B cell (primary cell): ENCODE measurements at regions not wholly inside any gene's neighbourhood (a gene's known extent, or its start where the extent isn't known, plus 50 kb on each side); places are given as distances from the start of the nearest gene placed in this dataset.

ENCODE experiments used
- ATAC-seq: fragments of 200-7000 bp; cut with Tn5 transposase; one replicate; pipeline ENCODE4 v1.10.0; 2021; ENCODE audit warnings: low read depth, mild to moderate bottlenecking, moderate number of reproducible peaks, moderate library complexity
- CTCF ChIA-PET: fragments of 350-600 bp; sonication (Branson Sonifier 250); formaldehyde crosslinking; loops from one replicate; lab custom pipeline; 2021; ENCODE audit warnings: antibody characterized with exemption, inconsistent platforms; lab: Charles Lee
- POLR2A ChIA-PET: fragments of 350-600 bp; sonication (Branson Sonifier 250); formaldehyde crosslinking; loops from one replicate; lab custom pipeline; 2021; ENCODE audit warnings: antibody characterized with exemption; lab: Charles Lee
- DNase-seq: peaks from one replicate; pipeline ENCODE4 v3.0.0; 2013
- H2AFZ ChIP-seq: 2 replicates; pipeline ENCODE4 v1.6.1; 2012; ENCODE audit warnings: mild to moderate bottlenecking, low read depth, low read length; ENCODE audit not compliant: insufficient read depth, poor library complexity, severe bottlenecking
- H3K27ac ChIP-seq, 2 donors: 1 replicate in 1 of 2; 2 replicates in 1 of 2; pipeline ENCODE4 v1.5.1; 2012 to 2013; ENCODE audit warnings: low read length in 2 of 2, mild to moderate bottlenecking in 2 of 2, moderate library complexity in 1 of 2
- H3K27me3 ChIP-seq, 4 experiments: fragments of 200-600 bp in 1 of 4; sonication (generic) in 1 of 4; replicated peaks in 1 of 4; 1 replicate in 2 of 4; 2 replicates in 2 of 4; pipeline versions ENCODE4 v1.6.1 to v1.7.0; 2013 to 2016; ENCODE audit warnings: low read length in 3 of 4, mild to moderate bottlenecking in 2 of 4, mixed read lengths in 1 of 4, moderate library complexity in 1 of 4; ENCODE audit not compliant: insufficient read depth in 4 of 4, control insufficient read depth in 3 of 4; ENCODE audit errors: control extremely low read depth in 1 of 4
- H3K36me3 ChIP-seq, 2 experiments: replicated peaks in 1 of 2; 1 replicate in 1 of 2; 2 replicates in 1 of 2; pipeline versions ENCODE4 v1.6.1 to v1.7.1; 2013; ENCODE audit warnings: low read length in 1 of 2; ENCODE audit not compliant: insufficient read depth in 2 of 2, control insufficient read depth in 1 of 2; ENCODE audit errors: control extremely low read depth in 1 of 2, extremely low read depth in 1 of 2
- H3K4me1 ChIP-seq, 2 donors: fragments of 200-600 bp in 1 of 2; sonication (generic) in 1 of 2; 1 replicate in 1 of 2; 2 replicates in 1 of 2; pipeline versions ENCODE4 v1.5.1 to v1.6.1; 2013 to 2017; ENCODE audit warnings: low read length in 2 of 2; ENCODE audit not compliant: control insufficient read depth in 2 of 2, insufficient read depth in 2 of 2
- H3K4me2 ChIP-seq: replicated peaks from 2 replicates; pipeline ENCODE3; 2012; ENCODE audit warnings: mild to moderate bottlenecking, low read depth, low read length; ENCODE audit not compliant: poor library complexity, severe bottlenecking
- H3K4me3 ChIP-seq, 5 experiments: fragments of 200-600 bp in 1 of 5; sonication (generic) in 1 of 5; 1 replicate in 3 of 5; 2 replicates in 2 of 5; pipeline versions ENCODE4 v1.5.1 to v1.7.0; 2011 to 2016; ENCODE audit warnings: low read length in 4 of 5, mild to moderate bottlenecking in 4 of 5, low read depth in 2 of 5, control low read depth in 1 of 5, moderate library complexity in 1 of 5; ENCODE audit not compliant: insufficient read depth in 1 of 5; ENCODE audit errors: control extremely low read depth in 1 of 5, extremely low read depth in 1 of 5
- H3K79me2 ChIP-seq: fragments of 200-600 bp; sonication (generic); one replicate; pipeline ENCODE4 v1.6.0; 2016; ENCODE audit warnings: low read length; ENCODE audit not compliant: control insufficient read depth, insufficient read depth
- H3K9ac ChIP-seq: fragments of 200-600 bp; sonication (generic); 2 replicates; pipeline ENCODE4 v1.6.1; 2017; ENCODE audit warnings: mild to moderate bottlenecking, low read length, moderate library complexity
- H3K9me3 ChIP-seq, 3 donors: one replicate each; pipeline versions ENCODE4 v1.6.1 to v1.7.1; 2013; ENCODE audit warnings: low read length in 2 of 3; ENCODE audit not compliant: control insufficient read depth in 2 of 3, insufficient read depth in 1 of 3; ENCODE audit errors: control extremely low read depth in 1 of 3
- H4K20me1 ChIP-seq: 2 replicates; pipeline ENCODE4 v1.6.0; 2012; ENCODE audit warnings: mild to moderate bottlenecking, low read length; ENCODE audit not compliant: insufficient read depth, control insufficient read depth, poor library complexity, severe bottlenecking
- H3K27ac Mint-ChIP-seq: one replicate; pipeline ENCODE4 v1.8.0; 2021; ENCODE audit warnings: mixed read lengths
- H3K27me3 Mint-ChIP-seq: one replicate; pipeline ENCODE4 v1.8.0; 2021; ENCODE audit warnings: mixed read lengths
- H3K4me1 Mint-ChIP-seq: one replicate; pipeline ENCODE4 v1.8.0; 2021; ENCODE audit warnings: mixed read lengths
- H3K4me3 Mint-ChIP-seq: one replicate; pipeline ENCODE4 v1.8.0; 2021; ENCODE audit warnings: mixed read lengths
- H3K9me3 Mint-ChIP-seq: one replicate; pipeline ENCODE4 v1.8.0; 2022; ENCODE audit warnings: mixed read lengths; ENCODE audit not compliant: insufficient read depth
- CTCF ChIP-seq: fragments of 200-600 bp; IDR thresholded peaks from one replicate; pipeline ENCODE4 v1.8.0; 2022; ENCODE audit warnings: antibody characterized with exemption, mild to moderate bottlenecking
- EZH2 ChIP-seq: IDR thresholded peaks from 2 replicates; pipeline ENCODE4 v1.6.1; 2012; ENCODE audit warnings: borderline replicate concordance, low read depth, mild to moderate bottlenecking, moderate library complexity, low read length; ENCODE audit not compliant: insufficient read depth, poor library complexity, severe bottlenecking
- WGBS: methylation state at CpG from one replicate; pipeline ENCODE4 v1.1.5; 2013; ENCODE audit warnings: missing lambda C conversion rate; ENCODE audit not compliant: insufficient coverage; 5-methylcytosine and 5-hydroxymethylcytosine counted together
- intact Hi-C: fragments of 100-400 bp; cut with micrococcal nuclease; formaldehyde crosslinking; loops from one replicate; pipeline ENCODE4 v1.10.0; 2022

- Histone ChIP-seq H3K36me3 (no peaks in the 10 kb centered on the region), H3K9ac (no peak overlapping the region), H3K27ac (no peak overlapping the region), H2AFZ (no peak overlapping the region), H3K4me3 (no peak overlapping the region), H4K20me1 (no peaks in the 10 kb centered on the region), H3K4me1 (no peaks in the 10 kb centered on the region), H3K4me2 (no peak overlapping the region), H3K79me2 (no peaks in the 10 kb centered on the region), H3K27me3 (no peaks in the 10 kb centered on the region), H3K9me3 (peaks cover 0 to 2% (median 0%) of the 10 kb centered on the region in 3 donors)
- Mint-ChIP-seq H3K27me3 (no peaks in the 10 kb centered on the region), H3K4me3 (no peak overlapping the region), H3K9me3 (peaks cover 5% of the 10 kb centered on the region), H3K4me1 (no peaks in the 10 kb centered on the region), H3K27ac (no peak overlapping the region)
- TF ChIP-seq CTCF = no peak
- no peak for TF ChIP-seq EZH2
- ChIA-PET POLR2A (no interaction called here), CTCF (no interaction called here)
- WGBS = 100% methylated on average over 1 of the region's 1 CpG
- DNase-seq (no peak), ATAC-seq (no peak)
- intact Hi-C loops = no loop called here
Measured at GRCh38 chr17:53765609-53766008, 57.1 kb upstream of the KIF2B start.

- ChIA-PET POLR2A (no interaction called here), CTCF (no interaction called here)
- Histone ChIP-seq H3K9ac (no peak overlapping the region), H3K4me1 (no peaks in the 10 kb centered on the region), H3K27me3 (no peaks in the 10 kb centered on the region), H3K36me3 (no peaks in the 10 kb centered on the region), H4K20me1 (no peaks in the 10 kb centered on the region), H3K4me2 (no peak overlapping the region), H3K4me3 (no peak overlapping the region), H3K27ac (no peak overlapping the region), H3K9me3 (peaks cover 0 to 1% (median 0%) of the 10 kb centered on the region in 3 donors), H3K79me2 (no peaks in the 10 kb centered on the region), H2AFZ (no peak overlapping the region)
- Mint-ChIP-seq H3K9me3 (peaks cover 5% of the 10 kb centered on the region), H3K27ac (no peak overlapping the region), H3K4me3 (no peak overlapping the region), H3K4me1 (no peaks in the 10 kb centered on the region), H3K27me3 (no peaks in the 10 kb centered on the region)
- no peak for ATAC-seq
- DNase-seq = no peak
- intact Hi-C loops = no loop called here
- no peak for TF ChIP-seq EZH2
- TF ChIP-seq CTCF = no peak
- WGBS = no CpG with 5 or more reads among the region's 2 CpGs
Measured at GRCh38 chr17:53765129-53765528, 57.6 kb upstream of the KIF2B start.
